ENCODE measurements at regions not wholly inside any gene's neighbourhood (a gene's known extent, or its start where the extent isn't known, plus 50 kb on each side); places are given as distances from the start of the nearest gene placed in this dataset.
"Not testable (repeated sequence)": the region's sequence is repeated elsewhere in the genome, so short reads cannot be mapped to it uniquely, and the experiment has no call there.

GRCh38 chr11:38582151-38582550 is 1984.1 kb upstream of the RAG2 start:
- no peak for DNase-seq (ENCODE audit: low read depth)

DNA sequence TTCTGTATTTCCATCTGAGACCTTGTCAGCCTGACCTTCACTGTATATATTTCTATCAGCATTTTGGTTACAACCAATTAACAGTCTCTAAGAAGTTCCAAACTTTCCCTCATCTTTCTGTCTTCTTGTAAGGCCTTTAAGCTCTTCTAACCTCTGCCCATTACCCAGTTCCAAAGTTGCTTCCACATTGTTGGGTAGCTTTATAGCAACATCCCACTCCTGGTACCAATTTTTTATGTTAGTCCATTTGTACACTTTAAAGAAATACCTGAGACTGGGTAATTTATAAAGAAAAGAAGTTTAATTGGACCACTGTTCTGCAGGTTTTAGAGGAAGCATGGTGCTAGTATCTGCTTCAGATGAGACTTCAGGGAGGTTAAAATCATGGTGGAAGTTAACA is 1979.7 kb upstream of the RAG2 start:
- DNase-seq (ENCODE audit: low read depth) = no peak

GRCh38 chr11:38562562-38562961 is 1964.5 kb upstream of the RAG2 start:
- DNase-seq (ENCODE audit: low read depth) = no peak

DNA sequence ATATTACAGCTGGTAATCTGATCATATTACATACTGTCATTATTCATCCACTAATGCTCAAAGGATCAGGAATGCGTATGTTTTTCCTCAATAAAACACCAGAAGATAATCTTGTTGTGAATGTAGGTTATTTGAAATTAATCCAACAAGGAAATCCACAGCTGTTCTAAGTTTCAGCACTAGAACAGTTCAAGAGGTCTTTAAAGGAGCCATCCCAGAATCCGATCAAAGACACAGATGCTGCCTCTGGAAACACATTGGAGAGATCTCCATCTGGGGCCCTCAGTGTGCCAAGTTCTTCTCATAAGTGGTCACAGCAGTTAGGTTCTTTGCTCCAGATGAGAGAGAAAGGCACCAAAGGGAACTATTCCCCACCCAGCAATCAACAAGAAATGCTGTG is 1955.1 kb upstream of the RAG2 start:
- DNase-seq (ENCODE audit: low read depth) = no peak

- no peak for DNase-seq (ENCODE audit: low read depth)
These were observed 1949.4 kb upstream of the RAG2 start for GRCh38 chr11:38547462-38547861.

- no peak for DNase-seq (ENCODE audit: low read depth)
These were observed 1946.0 kb upstream of the RAG2 start for GRCh38 chr11:38543986-38544385.

DNA sequence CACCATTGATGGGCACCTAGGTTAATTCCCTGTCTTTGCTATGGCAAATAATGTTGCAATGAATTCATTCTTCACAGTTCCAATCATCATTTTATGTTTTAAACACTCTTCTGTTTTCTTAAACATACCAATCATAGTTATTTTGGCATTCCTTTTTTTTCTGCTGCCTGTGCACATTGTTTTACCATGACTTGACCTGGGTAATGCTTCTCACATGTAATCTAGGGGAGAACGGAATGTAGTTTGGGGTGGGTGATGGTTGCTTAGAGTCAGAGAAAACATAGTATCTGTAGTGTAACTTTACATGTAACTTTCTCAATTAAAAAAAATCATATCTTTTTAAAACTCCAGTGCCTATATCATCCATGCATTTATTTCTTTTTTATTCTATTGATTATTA is 1945.3 kb upstream of the RAG2 start:
- DNase-seq (ENCODE audit: low read depth) = no peak

GRCh38 chr11:38538866-38539680 is 1941.0 kb upstream of the RAG2 start:
- DNase-seq (ENCODE audit: low read depth) = no peak

DNA sequence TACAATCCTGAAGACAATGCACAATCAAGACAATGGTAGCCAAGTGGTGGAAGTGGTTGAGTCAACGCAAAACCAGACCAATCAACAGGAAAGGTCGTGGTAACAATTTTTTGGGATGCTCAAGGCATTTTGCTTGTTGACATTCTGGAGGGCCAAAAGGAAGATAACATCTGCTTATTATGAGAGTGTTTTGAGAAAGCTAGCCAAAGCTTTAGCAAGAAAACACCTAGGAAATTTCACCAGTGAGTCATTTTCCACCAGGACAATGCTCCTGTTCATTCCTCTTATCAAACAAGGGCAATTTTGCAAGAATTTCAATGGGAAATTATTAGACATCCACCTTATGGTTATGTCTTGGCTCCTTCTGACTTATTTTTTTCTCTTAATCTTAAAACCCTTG is 1932.2 kb upstream of the RAG2 start:
- DNase-seq (ENCODE audit: low read depth) = no peak

DNA sequence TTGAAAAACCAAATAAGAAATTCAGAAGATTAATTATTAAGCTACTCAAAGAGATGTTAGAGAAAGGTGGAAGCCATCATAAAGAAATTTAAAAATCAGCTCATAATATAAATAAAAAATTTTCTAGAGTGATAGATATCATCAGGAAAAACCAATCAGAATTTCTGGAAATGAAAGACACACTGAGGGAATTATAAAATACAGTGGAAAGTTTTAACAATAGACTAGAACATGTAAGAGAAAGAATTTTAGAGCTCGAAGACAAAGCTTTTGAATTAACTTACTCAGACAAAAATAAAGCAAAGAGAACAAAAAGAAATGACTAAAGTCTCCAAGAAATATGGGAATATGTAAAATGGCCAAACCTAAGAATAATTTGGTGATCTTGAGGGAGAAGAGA is 1926.9 kb upstream of the RAG2 start:
- no peak for DNase-seq (ENCODE audit: low read depth)

- DNase-seq (ENCODE audit: low read depth) = no peak
These were observed 1920.0 kb upstream of the RAG2 start for GRCh38 chr11:38517991-38518390.

GRCh38 chr11:38512830-38513229 is 1914.8 kb upstream of the RAG2 start:
- not testable (repeated sequence) for DNase-seq (ENCODE audit: low read depth)

DNA sequence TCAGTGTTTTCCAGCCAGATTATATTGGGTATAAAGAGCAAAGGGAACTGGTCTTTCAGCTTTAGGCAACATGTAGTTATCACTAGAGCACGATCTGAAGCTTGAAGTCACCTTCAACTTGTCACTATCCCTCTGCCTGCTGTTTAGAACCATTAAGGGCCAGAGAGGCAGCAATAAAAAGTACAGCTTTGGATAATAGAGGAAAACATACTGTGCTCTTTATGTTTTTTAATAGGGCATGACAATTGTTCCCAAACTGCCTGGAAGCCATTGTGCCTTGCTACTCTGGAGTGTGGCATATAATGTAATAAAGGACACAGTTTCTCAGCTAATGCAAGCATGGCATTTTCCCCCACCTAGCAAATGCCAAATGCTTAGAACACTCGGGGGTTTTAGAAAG is 1912.0 kb upstream of the RAG2 start:
- no peak for DNase-seq (ENCODE audit: low read depth)

- DNase-seq (ENCODE audit: low read depth) = no peak
These were observed 1905.8 kb upstream of the RAG2 start for GRCh38 chr11:38503876-38504275.

DNA sequence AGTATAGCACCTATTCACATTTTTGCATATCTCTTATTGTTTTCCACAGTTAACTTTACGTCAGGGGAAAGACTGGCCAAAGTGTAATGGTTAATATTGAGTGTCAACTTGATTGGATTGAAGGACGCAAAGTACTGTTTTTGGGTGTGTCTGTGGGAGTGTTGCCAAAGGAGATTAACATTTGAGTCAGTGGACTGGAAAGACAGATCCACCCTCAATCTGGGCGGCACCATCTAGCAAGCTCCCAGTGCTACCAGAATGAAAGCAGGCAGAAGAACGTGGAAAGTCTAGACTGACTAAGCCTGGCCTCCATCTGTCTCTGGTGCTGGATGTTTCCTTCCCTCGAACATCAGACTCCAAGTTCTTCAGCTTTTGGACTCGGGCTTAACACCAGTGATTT is 1900.7 kb upstream of the RAG2 start:
- no peak for DNase-seq (ENCODE audit: low read depth)

GRCh38 chr11:38491986-38492385 is 1894.0 kb upstream of the RAG2 start:
- DNase-seq (ENCODE audit: low read depth) = no peak

- no peak for DNase-seq (ENCODE audit: low read depth)
These were observed 1883.4 kb upstream of the RAG2 start for GRCh38 chr11:38481391-38481790.

DNA sequence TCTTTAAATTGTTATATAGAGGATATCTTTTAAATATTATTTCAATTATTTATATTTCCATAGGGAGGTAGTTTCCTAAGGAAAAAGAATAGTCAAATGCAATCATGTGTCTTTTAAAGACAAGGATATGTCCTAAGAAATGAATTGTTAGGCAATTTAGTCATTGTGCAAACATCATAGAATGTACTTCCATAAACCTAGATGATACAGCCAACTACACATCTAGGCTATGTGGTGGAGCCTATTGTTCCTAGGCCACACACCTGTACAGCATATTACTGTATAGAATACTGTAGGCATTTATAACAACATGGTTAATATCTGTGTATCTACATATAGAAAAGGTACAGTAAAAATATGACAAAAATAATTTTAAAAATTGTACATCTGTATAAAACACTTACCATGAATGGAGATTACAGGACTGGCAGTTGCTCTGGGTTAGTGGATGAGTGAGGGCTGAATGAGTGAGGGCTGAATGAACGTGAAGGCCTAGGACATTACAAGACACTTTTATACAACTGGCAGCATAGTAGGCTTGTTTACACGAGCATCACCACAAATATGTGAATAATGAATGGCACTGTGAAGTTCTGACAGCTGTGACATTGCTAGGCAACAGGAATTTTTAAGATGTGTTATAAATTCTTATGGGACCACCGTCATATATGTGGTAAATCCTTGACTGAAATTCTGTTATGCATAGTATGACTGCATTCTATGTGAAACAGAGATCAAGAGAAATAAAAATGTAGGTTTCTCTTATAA is 1879.0 kb upstream of the RAG2 start:
- no peak for DNase-seq (ENCODE audit: low read depth)

DNA sequence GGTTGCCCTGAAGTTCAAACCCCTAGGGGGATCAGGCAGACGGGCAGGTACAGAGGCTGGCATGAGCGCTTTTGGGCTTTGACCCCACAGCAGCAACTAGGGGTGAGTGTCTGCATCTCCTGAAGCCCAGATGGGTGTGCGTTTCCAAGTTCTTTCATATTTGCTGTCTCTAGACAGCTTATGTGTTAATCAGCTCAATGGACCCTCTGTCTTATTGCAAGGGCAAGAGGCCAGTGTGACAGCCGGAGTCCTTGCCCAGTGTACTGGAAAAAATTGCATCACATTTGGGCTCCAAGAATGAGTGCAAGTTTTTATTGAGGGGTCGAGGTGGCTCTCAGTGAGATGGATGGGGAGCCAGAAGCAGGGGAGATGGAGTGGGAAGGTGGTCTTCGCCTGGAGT is 1863.7 kb upstream of the RAG2 start:
- DNase-seq (ENCODE audit: low read depth) = no peak

GRCh38 chr11:38460896-38461295 is 1862.9 kb upstream of the RAG2 start:
- DNase-seq (ENCODE audit: low read depth) = no peak

DNA sequence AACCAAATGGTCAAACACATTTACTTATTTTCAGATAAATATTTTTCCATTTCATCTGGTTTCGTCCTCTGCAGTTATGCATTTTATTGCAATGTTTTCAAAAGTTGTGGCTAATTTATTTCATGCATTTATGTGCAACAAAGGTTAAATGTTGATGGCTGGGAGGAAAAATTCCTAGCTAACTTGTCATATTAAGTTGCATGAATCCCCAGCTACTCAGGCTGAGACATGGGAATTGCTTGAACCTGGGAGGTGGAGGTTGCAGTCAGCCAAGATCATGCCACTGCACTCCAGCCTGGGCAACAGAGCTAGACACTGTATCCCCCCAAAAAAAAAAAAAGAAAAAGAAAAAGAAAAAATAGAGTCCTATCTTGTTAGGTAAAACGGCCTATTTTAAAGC is 1862.4 kb upstream of the RAG2 start:
- no peak for DNase-seq (ENCODE audit: low read depth)

GRCh38 chr11:38456371-38456770 is 1858.3 kb upstream of the RAG2 start:
- no peak for DNase-seq (ENCODE audit: low read depth)

DNA sequence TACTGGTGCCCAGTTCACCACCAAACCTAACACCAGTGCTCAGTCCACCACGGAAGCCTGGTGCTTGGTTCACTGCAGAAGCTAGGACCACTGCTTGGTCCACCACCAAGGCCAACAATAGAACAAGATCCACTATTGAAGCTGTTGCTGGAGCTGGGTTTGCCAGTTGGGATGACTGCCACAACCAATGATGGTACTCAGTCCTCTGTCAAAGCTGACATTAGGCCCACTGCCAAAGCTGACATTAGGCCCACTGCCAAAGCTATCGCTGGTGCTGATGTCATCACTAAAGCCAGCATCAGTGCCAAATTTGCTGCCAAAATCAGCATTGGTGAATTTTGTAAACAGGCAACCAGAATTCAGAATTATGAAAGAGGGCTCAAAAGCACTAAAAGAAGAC is 1850.2 kb upstream of the RAG2 start:
- DNase-seq (ENCODE audit: low read depth) = no peak

DNA sequence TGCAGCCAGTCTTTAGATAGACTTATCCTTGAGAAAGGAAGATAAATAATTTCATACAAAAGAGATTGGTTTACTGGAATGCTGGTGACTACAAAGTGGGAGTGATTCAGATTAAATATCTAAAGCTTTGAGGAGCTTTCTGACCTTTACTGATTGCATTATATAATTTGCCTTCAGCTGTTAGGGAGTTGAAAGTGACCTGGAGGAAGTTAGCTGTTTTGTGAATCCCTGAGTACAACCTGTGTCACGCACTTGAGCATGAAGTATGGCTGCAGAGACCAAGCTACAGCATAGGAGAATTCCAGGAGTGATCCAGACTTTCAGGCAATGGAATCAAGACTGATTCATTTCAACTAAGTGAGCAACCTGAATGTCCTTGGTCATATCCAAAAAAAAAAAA is 1848.3 kb upstream of the RAG2 start:
- no peak for DNase-seq (ENCODE audit: low read depth)
